H1 (cell line): ENCODE measurements at regions not wholly inside any gene's neighbourhood (a gene's known extent, or its start where the extent isn't known, plus 50 kb on each side); places are given as distances from the start of the nearest gene placed in this dataset.

Experiments used
- CTCF ChIA-PET: fragments of 300-600 bp; sonication (Branson Sonifier 250); formaldehyde crosslinking; loops from one replicate; lab custom pipeline; 2021; ENCODE audit not compliant: partially characterized antibody; lab: Charles Lee
- POLR2A ChIA-PET: fragments of 300-600 bp; sonication (Branson Sonifier 250); formaldehyde crosslinking; loops from one replicate; lab custom pipeline; 2021; ENCODE audit warnings: inconsistent platforms; ENCODE audit not compliant: partially characterized antibody; lab: Charles Lee
- DNase-seq, 2 experiments: peaks; one replicate each; pipeline versions ENCODE4 v3.0.0 to v3.0.0-alpha.2; 2010 to 2022; ENCODE audit warnings: low spot score in 2 of 2, low read depth in 1 of 2, mixed read lengths in 1 of 2
- FAIRE-seq: peaks from 2 replicates; lab custom pipeline; 2011; peaks lifted over from hg19 to GRCh38; lab: Jason Lieb, UNC
- H2AFZ ChIP-seq: 2 replicates; pipeline ENCODE4 v1.8.1; 2012; ENCODE audit warnings: low read length, inconsistent platforms
- H2AK5ac ChIP-seq: 2 replicates; pipeline ENCODE4 v1.6.1; 2013; ENCODE audit warnings: low read depth, low read length
- H2BK120ac ChIP-seq: replicated peaks from 2 replicates; pipeline ENCODE3; 2013; ENCODE audit warnings: low read depth, low read length, inconsistent platforms
- H2BK12ac ChIP-seq: 2 replicates; pipeline ENCODE4 v1.6.1; 2013; ENCODE audit warnings: low read depth, low read length
- H2BK15ac ChIP-seq: 2 replicates; pipeline ENCODE4 v1.6.1; 2013; ENCODE audit warnings: low read length
- H2BK20ac ChIP-seq: 2 replicates; pipeline ENCODE4 v1.6.1; 2013; ENCODE audit warnings: low read length
- H2BK5ac ChIP-seq: 2 replicates; pipeline ENCODE4 v1.6.1; 2013; ENCODE audit warnings: low read depth, low read length
- H3K14ac ChIP-seq: 2 replicates; pipeline ENCODE4 v1.6.1; 2013; ENCODE audit warnings: inconsistent platforms; ENCODE audit not compliant: insufficient read length
- H3K18ac ChIP-seq: 2 replicates; pipeline ENCODE4 v1.6.1; 2013; ENCODE audit warnings: low read length; ENCODE audit errors: extremely low read depth
- H3K23ac ChIP-seq: 2 replicates; pipeline ENCODE4 v1.6.1; 2013; ENCODE audit warnings: inconsistent platforms; ENCODE audit not compliant: insufficient read length
- H3K23me2 ChIP-seq: 2 replicates; pipeline ENCODE4 v1.6.1; 2013; ENCODE audit warnings: low read depth, low read length
- H3K27ac ChIP-seq: 2 replicates; pipeline ENCODE4 v1.6.1; 2011; ENCODE audit warnings: low read depth, low read length, inconsistent platforms
- H3K27me3 ChIP-seq, 4 experiments: replicated peaks in 1 of 4; 1 replicate in 1 of 4; 2 replicates in 3 of 4; pipeline versions ENCODE4 v1.6.1 to v1.8.1; 2011 to 2013; ENCODE audit warnings: low read length in 3 of 4, mild to moderate bottlenecking in 3 of 4, inconsistent platforms in 2 of 4, mixed read lengths in 2 of 4, moderate library complexity in 1 of 4; ENCODE audit not compliant: control insufficient read depth in 3 of 4, insufficient read depth in 3 of 4; ENCODE audit errors: extremely low read depth in 1 of 4
- H3K36me3 ChIP-seq, 4 experiments: 2 replicates each; pipeline versions ENCODE4 v1.6.1 to v1.8.1; 2011 to 2013; ENCODE audit warnings: mild to moderate bottlenecking in 4 of 4, low read length in 3 of 4, moderate library complexity in 2 of 4, control low read depth in 1 of 4, inconsistent platforms in 1 of 4; ENCODE audit not compliant: insufficient read depth in 4 of 4, control insufficient read depth in 2 of 4
- H3K4ac ChIP-seq: replicated peaks from 2 replicates; pipeline ENCODE3; 2013; ENCODE audit warnings: low read length, low read depth, mixed read lengths, inconsistent platforms; ENCODE audit not compliant: insufficient read length
- H3K4me1 ChIP-seq, 4 experiments: replicated peaks in 1 of 4; 1 replicate in 1 of 4; 2 replicates in 3 of 4; pipeline versions ENCODE4 v1.6.1 to v1.8.1; 2011 to 2013; ENCODE audit warnings: low read length in 3 of 4, inconsistent platforms in 2 of 4, mixed read lengths in 1 of 4; ENCODE audit not compliant: insufficient read depth in 4 of 4, control insufficient read depth in 3 of 4
- H3K4me2 ChIP-seq, 2 experiments: 2 replicates each; pipeline versions ENCODE4 v1.6.1 to v1.8.1; 2011 to 2013; ENCODE audit warnings: low read depth in 2 of 2, low read length in 2 of 2, control low read depth in 1 of 2, inconsistent platforms in 1 of 2, mild to moderate bottlenecking in 1 of 2; ENCODE audit not compliant: insufficient read depth in 1 of 2
- H3K4me3 ChIP-seq, 4 experiments: fragments of 200-600, 300-600 bp in 1 of 4; sonication (generic), shearing (Covaris generic), sonication (Bioruptor Twin) in 1 of 4; 2 replicates each; pipeline versions ENCODE4 v1.5.1 to v1.8.1; 2011 to 2016; ENCODE audit warnings: low read length in 4 of 4, low read depth in 3 of 4, control low read depth in 2 of 4, inconsistent platforms in 2 of 4, mild to moderate bottlenecking in 2 of 4, mixed read lengths in 1 of 4, moderate library complexity in 1 of 4; ENCODE audit not compliant: insufficient read depth in 2 of 4; ENCODE audit errors: extremely low read depth in 1 of 4
- H3K56ac ChIP-seq: replicated peaks from 2 replicates; pipeline ENCODE3; 2013; ENCODE audit warnings: low read depth, mild to moderate bottlenecking, mixed read lengths, low read length, inconsistent platforms; ENCODE audit not compliant: insufficient read length
- H3K79me1 ChIP-seq: 2 replicates; pipeline ENCODE4 v1.6.1; 2013; ENCODE audit warnings: low read depth, low read length, control low read depth
- H3K79me2 ChIP-seq, 2 experiments: 2 replicates each; pipeline versions ENCODE4 v1.6.1 to v1.8.1; 2012 to 2013; ENCODE audit warnings: low read length in 2 of 2, mild to moderate bottlenecking in 2 of 2, inconsistent platforms in 1 of 2; ENCODE audit not compliant: insufficient read depth in 2 of 2, control insufficient read depth in 1 of 2
- H3K9ac ChIP-seq, 4 experiments: replicated peaks in 1 of 4; 1 replicate in 1 of 4; 2 replicates in 3 of 4; pipeline versions ENCODE4 v1.6.1 to v1.8.1; 2011 to 2013; ENCODE audit warnings: low read depth in 3 of 4, low read length in 3 of 4, control low read depth in 2 of 4, mild to moderate bottlenecking in 2 of 4, moderate library complexity in 2 of 4, inconsistent platforms in 1 of 4; ENCODE audit errors: extremely low read depth in 1 of 4
- H3K9me3 ChIP-seq, 2 experiments: 2 replicates each; pipeline versions ENCODE4 v1.6.1 to v1.8.1; 2012 to 2013; ENCODE audit warnings: mild to moderate bottlenecking in 2 of 2, moderate library complexity in 2 of 2, control low read depth in 1 of 2, inconsistent platforms in 1 of 2, low read depth in 1 of 2, low read length in 1 of 2, mixed read lengths in 1 of 2; ENCODE audit not compliant: insufficient read depth in 2 of 2
- H4K20me1 ChIP-seq, 2 experiments: replicated peaks in 1 of 2; 2 replicates each; pipeline versions ENCODE3 to v1.8.1; 2011 to 2013; ENCODE audit warnings: inconsistent platforms in 2 of 2, low read length in 2 of 2, mild to moderate bottlenecking in 1 of 2; ENCODE audit not compliant: insufficient read depth in 2 of 2, control insufficient read depth in 1 of 2
- H4K5ac ChIP-seq: 2 replicates; pipeline ENCODE4 v1.6.1; 2013; ENCODE audit warnings: low read length, low read depth, mixed read lengths, inconsistent platforms; ENCODE audit not compliant: insufficient read length
- H4K8ac ChIP-seq: 2 replicates; pipeline ENCODE4 v1.8.0; 2013; ENCODE audit warnings: mild to moderate bottlenecking, moderate library complexity, low read length, inconsistent platforms; ENCODE audit not compliant: insufficient read depth; ENCODE audit errors: extremely low read depth
- H4K91ac ChIP-seq: replicated peaks from 2 replicates; pipeline ENCODE3; 2013; ENCODE audit warnings: low read length, mixed read lengths, inconsistent platforms; ENCODE audit not compliant: insufficient read length
- BACH1 ChIP-seq: IDR thresholded peaks from 2 replicates; pipeline ENCODE4 v1.6.1; 2012; ENCODE audit warnings: low read length, improper control_type of control experiment
- BRCA1 ChIP-seq: IDR thresholded peaks from 2 replicates; pipeline ENCODE4 v1.6.1; 2012; ENCODE audit warnings: low read depth, low read length, improper control_type of control experiment
- CHD1 ChIP-seq: IDR thresholded peaks from 2 replicates; pipeline ENCODE4 v1.6.1; 2012; ENCODE audit warnings: low read depth, low read length, improper control_type of control experiment
- SRF ChIP-seq: IDR thresholded peaks from 2 replicates; pipeline ENCODE4 v1.6.1; 2011; ENCODE audit warnings: mild to moderate bottlenecking, low read depth, low read length, moderate library complexity
- TAF1 ChIP-seq: IDR thresholded peaks from 2 replicates; pipeline ENCODE4 v1.6.1; 2011; ENCODE audit warnings: mild to moderate bottlenecking, low read depth, low read length
- TAF7 ChIP-seq: optimal IDR thresholded peaks from 2 replicates; pipeline ENCODE3; 2011; ENCODE audit warnings: low read depth, mild to moderate bottlenecking, inconsistent platforms, low read length, moderate library complexity, borderline replicate concordance
- YY1 ChIP-seq: IDR thresholded peaks from 2 replicates; pipeline ENCODE4 v1.6.1; 2011; ENCODE audit warnings: low read depth, mild to moderate bottlenecking, low read length
- WGBS, 2 experiments: shearing (Covaris generic) in 1 of 2; methylation state at CpG; one replicate each; pipeline versions ENCODE4 v1.1.6 to v1.1.7; 2013 to 2015; ENCODE audit warnings: low lambda C conversion rate in 2 of 2, mixed read lengths in 2 of 2, inconsistent platforms in 1 of 2, low coverage in 1 of 2, missing lambda C conversion rate in 1 of 2; ENCODE audit not compliant: insufficient replicate concordance in 2 of 2, insufficient coverage in 1 of 2, insufficient read length in 1 of 2; ENCODE audit errors: extremely low coverage in 1 of 2, missing lambda C conversion rate in 1 of 2; 5-methylcytosine and 5-hydroxymethylcytosine counted together
- TF ChIP-seq, protein P1 (sequence below): IDR thresholded peaks from 2 replicates; pipeline ENCODE4 v1.6.1; 2012; ENCODE audit warnings: inconsistent platforms
- TF ChIP-seq, protein P2 (sequence below): IDR thresholded peaks from 2 replicates; pipeline ENCODE4 v1.6.1; 2011; ENCODE audit warnings: low read length, improper control_type of control experiment
- TF ChIP-seq, protein P3 (sequence below): IDR thresholded peaks from 2 replicates; pipeline ENCODE4 v1.6.1; 2012; ENCODE audit warnings: low read length, inconsistent platforms
- TF ChIP-seq, protein P4 (sequence below): IDR thresholded peaks from 2 replicates; pipeline ENCODE4 v1.6.1; 2011; ENCODE audit warnings: low read depth, mild to moderate bottlenecking, low read length; ENCODE audit not compliant: insufficient read depth

DNA sequence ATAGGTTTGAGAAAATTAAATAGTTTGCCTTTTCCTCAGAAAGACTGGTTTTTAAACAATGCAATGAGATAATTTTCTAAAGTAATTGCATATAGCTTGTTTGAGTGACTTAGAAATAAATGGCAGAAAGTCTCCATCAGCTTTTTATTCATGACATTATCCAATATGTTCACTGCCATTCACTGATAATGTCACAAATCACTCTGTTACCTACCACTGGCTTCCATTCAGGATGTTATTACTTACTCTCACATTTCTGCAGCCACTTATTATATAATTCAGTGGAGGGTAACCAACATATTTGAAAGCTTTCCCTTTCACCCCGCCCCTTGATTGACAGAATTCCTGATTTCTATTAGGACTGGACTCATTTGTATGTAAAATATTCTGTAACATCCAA is 1583.5 kb downstream of the PCDH18 start:
- Histone ChIP-seq H2AFZ (no peak overlapping the region), H4K5ac (no peak overlapping the region), H3K23ac (no peak overlapping the region), H3K56ac (no peak overlapping the region), H2BK120ac (no peak overlapping the region), H4K20me1 (no peaks in the 10 kb centered on the region), H2AK5ac (no peak overlapping the region), H2BK20ac (no peak overlapping the region), H3K4me3 (no peak overlapping the region), H3K4ac (no peak overlapping the region), H4K8ac (no peak overlapping the region), H3K23me2 (no peaks in the 10 kb centered on the region), H2BK15ac (no peak overlapping the region), H3K79me1 (no peaks in the 10 kb centered on the region), H3K4me2 (no peak overlapping the region), H2BK5ac (no peak overlapping the region), H3K79me2 (no peaks in the 10 kb centered on the region), H3K4me1 (no peaks in the 10 kb centered on the region), H3K27ac (no peak overlapping the region), H3K9ac (no peak overlapping the region), H3K36me3 (no peaks in the 10 kb centered on the region), H3K18ac (no peak overlapping the region), H2BK12ac (no peak overlapping the region), H3K27me3 (no peaks in the 10 kb centered on the region), H3K14ac (no peak overlapping the region), H3K9me3 (no peaks in the 10 kb centered on the region), H4K91ac (no peak overlapping the region)
- ChIA-PET CTCF (no interaction called here), POLR2A (no interaction called here)
- no peak for FAIRE-seq
- 90% methylated on average over 1 of the region's 1 CpG; no CpG with 5 or more reads in 1 of the 2 experiments for WGBS, 2 experiments
- DNase-seq: no peak
- TF ChIP-seq SRF: no peak
- TF ChIP-seq, protein P1, sequence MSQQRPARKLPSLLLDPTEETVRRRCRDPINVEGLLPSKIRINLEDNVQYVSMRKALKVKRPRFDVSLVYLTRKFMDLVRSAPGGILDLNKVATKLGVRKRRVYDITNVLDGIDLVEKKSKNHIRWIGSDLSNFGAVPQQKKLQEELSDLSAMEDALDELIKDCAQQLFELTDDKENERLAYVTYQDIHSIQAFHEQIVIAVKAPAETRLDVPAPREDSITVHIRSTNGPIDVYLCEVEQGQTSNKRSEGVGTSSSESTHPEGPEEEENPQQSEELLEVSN: no peak
- TF ChIP-seq, protein P2, sequence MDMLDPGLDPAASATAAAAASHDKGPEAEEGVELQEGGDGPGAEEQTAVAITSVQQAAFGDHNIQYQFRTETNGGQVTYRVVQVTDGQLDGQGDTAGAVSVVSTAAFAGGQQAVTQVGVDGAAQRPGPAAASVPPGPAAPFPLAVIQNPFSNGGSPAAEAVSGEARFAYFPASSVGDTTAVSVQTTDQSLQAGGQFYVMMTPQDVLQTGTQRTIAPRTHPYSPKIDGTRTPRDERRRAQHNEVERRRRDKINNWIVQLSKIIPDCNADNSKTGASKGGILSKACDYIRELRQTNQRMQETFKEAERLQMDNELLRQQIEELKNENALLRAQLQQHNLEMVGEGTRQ: no peak
- no peak for TF ChIP-seq YY1
- no peak for TF ChIP-seq TAF7
- TF ChIP-seq, protein P3, sequence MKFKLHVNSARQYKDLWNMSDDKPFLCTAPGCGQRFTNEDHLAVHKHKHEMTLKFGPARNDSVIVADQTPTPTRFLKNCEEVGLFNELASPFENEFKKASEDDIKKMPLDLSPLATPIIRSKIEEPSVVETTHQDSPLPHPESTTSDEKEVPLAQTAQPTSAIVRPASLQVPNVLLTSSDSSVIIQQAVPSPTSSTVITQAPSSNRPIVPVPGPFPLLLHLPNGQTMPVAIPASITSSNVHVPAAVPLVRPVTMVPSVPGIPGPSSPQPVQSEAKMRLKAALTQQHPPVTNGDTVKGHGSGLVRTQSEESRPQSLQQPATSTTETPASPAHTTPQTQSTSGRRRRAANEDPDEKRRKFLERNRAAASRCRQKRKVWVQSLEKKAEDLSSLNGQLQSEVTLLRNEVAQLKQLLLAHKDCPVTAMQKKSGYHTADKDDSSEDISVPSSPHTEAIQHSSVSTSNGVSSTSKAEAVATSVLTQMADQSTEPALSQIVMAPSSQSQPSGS: no peak
- no peak for TF ChIP-seq CHD1
- TF ChIP-seq, protein P4, sequence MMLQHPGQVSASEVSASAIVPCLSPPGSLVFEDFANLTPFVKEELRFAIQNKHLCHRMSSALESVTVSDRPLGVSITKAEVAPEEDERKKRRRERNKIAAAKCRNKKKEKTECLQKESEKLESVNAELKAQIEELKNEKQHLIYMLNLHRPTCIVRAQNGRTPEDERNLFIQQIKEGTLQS: no peak
- no peak for TF ChIP-seq BACH1
- TF ChIP-seq TAF1: no peak
- no peak for TF ChIP-seq BRCA1
